OCI-LY1 (cell line): ENCODE measurements at regions not wholly inside any gene's neighbourhood (a gene's known extent, or its start where the extent isn't known, plus 50 kb on each side); places are given as distances from the start of the nearest gene placed in this dataset.

Experiments used
- H2AFZ ChIP-seq: fragments of 200-600 bp; sonication (generic), shearing (Covaris generic); 2 replicates; pipeline ENCODE4 v1.6.0; 2014; ENCODE audit warnings: antibody characterized with exemption, mild to moderate bottlenecking, low read length
- H3F3A ChIP-seq: fragments of 200-600 bp; sonication (generic), shearing (Covaris generic); 2 replicates; pipeline ENCODE4 v1.6.0; 2014; ENCODE audit warnings: mild to moderate bottlenecking, antibody characterized with exemption, low read length, moderate library complexity; ENCODE audit not compliant: insufficient read depth
- H3K27ac ChIP-seq: fragments of 200-600 bp; sonication (generic); 2 replicates; pipeline ENCODE4 v1.5.1; 2014; ENCODE audit warnings: low read length, mixed run types, mild to moderate bottlenecking, low read depth; ENCODE audit not compliant: poor library complexity, severe bottlenecking
- H3K27me3 ChIP-seq: fragments of 200-600 bp; sonication (generic); 2 replicates; pipeline ENCODE4 v1.6.0; 2014; ENCODE audit warnings: antibody characterized with exemption, mild to moderate bottlenecking, low read length, moderate library complexity; ENCODE audit not compliant: insufficient read depth
- H3K36me3 ChIP-seq: fragments of 200-600 bp; sonication (generic); 2 replicates; pipeline ENCODE4 v1.6.1; 2014; ENCODE audit warnings: mild to moderate bottlenecking, antibody characterized with exemption, low read length, moderate library complexity, mixed read lengths; ENCODE audit not compliant: insufficient read depth
- H3K4me1 ChIP-seq: fragments of 200-600 bp; sonication (generic); 2 replicates; pipeline ENCODE4 v1.5.1; 2014; ENCODE audit warnings: mild to moderate bottlenecking, low read length, moderate library complexity; ENCODE audit not compliant: insufficient read depth, severe bottlenecking
- H3K4me2 ChIP-seq: fragments of 200-600 bp; sonication (generic), shearing (Covaris generic); 2 replicates; pipeline ENCODE4 v1.6.1; 2014; ENCODE audit warnings: low read length
- H3K4me3 ChIP-seq: fragments of 200-600 bp; sonication (generic); 2 replicates; pipeline ENCODE4 v1.5.1; 2014; ENCODE audit warnings: low read length, low read depth, mild to moderate bottlenecking, mixed read lengths; ENCODE audit not compliant: poor library complexity, severe bottlenecking
- H3K79me2 ChIP-seq: fragments of 200-600 bp; shearing (Covaris generic); 2 replicates; pipeline ENCODE4 v1.6.1; 2016; ENCODE audit warnings: mixed run types, low read length, mixed read lengths; ENCODE audit not compliant: insufficient read depth
- H3K9ac ChIP-seq: fragments of 200-600 bp; sonication (generic), shearing (Covaris generic); 2 replicates; pipeline ENCODE4 v1.6.1; 2014; ENCODE audit warnings: mild to moderate bottlenecking, low read length, mixed read lengths
- H3K9me2 ChIP-seq: fragments of 200-600 bp; sonication (generic), shearing (Covaris generic); 2 replicates; pipeline ENCODE4 v1.6.1; 2014; ENCODE audit warnings: low read depth, mild to moderate bottlenecking, low read length, mixed read lengths
- H3K9me3 ChIP-seq: fragments of 200-600 bp; shearing (Covaris generic); 2 replicates; pipeline ENCODE4 v1.6.1; 2014; ENCODE audit warnings: low read length, mixed read lengths
- H4K20me1 ChIP-seq: fragments of 200-600 bp; sonication (generic), shearing (Covaris generic); 2 replicates; pipeline ENCODE4 v1.6.0; 2016; ENCODE audit warnings: mild to moderate bottlenecking, low read length; ENCODE audit not compliant: insufficient read depth
- EZH2 ChIP-seq: fragments of 200-600 bp; sonication (generic), shearing (Covaris generic); IDR thresholded peaks from 2 replicates; pipeline ENCODE4 v1.8.0; 2017; ENCODE audit warnings: borderline replicate concordance, mixed run types, mild to moderate bottlenecking, antibody characterized with exemption, low read length, moderate library complexity, mixed read lengths
- TF ChIP-seq, protein P1 (sequence below): fragments of 200-600 bp; sonication (generic), shearing (Covaris generic); IDR thresholded peaks from 2 replicates; pipeline ENCODE4 v1.5.1; 2017; ENCODE audit warnings: mild to moderate bottlenecking, antibody characterized with exemption, low read length, moderate library complexity, mixed read lengths

DNA sequence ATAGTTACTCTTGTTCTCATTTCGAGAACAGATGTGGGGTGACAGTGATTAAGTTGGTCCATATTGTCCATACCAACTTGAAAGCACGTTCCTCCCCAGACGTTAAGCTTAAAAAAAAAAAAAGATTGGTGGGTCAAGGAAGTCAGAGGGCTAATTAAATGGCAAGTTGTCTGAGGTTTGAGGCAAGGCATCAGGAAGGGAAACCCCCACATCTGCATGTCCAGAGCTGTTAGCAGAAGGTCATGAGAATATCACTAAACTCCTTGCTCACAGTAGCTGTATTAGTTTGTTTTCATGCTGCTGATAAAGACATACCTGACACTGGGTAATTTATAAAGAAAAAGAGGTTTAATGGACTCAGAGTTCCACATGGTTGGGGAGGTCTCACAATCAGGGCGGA lies 415.6 kb upstream of the FZD8 start:
- H3F3A ChIP-seq, result no peaks in the 10 kb centered on the region
- TF ChIP-seq, protein P1, sequence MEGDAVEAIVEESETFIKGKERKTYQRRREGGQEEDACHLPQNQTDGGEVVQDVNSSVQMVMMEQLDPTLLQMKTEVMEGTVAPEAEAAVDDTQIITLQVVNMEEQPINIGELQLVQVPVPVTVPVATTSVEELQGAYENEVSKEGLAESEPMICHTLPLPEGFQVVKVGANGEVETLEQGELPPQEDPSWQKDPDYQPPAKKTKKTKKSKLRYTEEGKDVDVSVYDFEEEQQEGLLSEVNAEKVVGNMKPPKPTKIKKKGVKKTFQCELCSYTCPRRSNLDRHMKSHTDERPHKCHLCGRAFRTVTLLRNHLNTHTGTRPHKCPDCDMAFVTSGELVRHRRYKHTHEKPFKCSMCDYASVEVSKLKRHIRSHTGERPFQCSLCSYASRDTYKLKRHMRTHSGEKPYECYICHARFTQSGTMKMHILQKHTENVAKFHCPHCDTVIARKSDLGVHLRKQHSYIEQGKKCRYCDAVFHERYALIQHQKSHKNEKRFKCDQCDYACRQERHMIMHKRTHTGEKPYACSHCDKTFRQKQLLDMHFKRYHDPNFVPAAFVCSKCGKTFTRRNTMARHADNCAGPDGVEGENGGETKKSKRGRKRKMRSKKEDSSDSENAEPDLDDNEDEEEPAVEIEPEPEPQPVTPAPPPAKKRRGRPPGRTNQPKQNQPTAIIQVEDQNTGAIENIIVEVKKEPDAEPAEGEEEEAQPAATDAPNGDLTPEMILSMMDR, result no peak
- no peak for TF ChIP-seq EZH2
- H3K9ac ChIP-seq, result no peak overlapping the region
- H3K36me3 ChIP-seq, result no peaks in the 10 kb centered on the region
- no peak overlapping the region for H2AFZ ChIP-seq
- no peaks in the 10 kb centered on the region for H3K27me3 ChIP-seq
- H4K20me1 ChIP-seq, result no peaks in the 10 kb centered on the region
- no peak overlapping the region for H3K27ac ChIP-seq
- no peaks in the 10 kb centered on the region for H3K79me2 ChIP-seq
- no peak overlapping the region for H3K4me3 ChIP-seq
- H3K9me3 ChIP-seq, result no peaks in the 10 kb centered on the region
- no peak overlapping the region for H3K4me2 ChIP-seq
- no peaks in the 10 kb centered on the region for H3K9me2 ChIP-seq
- no peaks in the 10 kb centered on the region for H3K4me1 ChIP-seq

DNA sequence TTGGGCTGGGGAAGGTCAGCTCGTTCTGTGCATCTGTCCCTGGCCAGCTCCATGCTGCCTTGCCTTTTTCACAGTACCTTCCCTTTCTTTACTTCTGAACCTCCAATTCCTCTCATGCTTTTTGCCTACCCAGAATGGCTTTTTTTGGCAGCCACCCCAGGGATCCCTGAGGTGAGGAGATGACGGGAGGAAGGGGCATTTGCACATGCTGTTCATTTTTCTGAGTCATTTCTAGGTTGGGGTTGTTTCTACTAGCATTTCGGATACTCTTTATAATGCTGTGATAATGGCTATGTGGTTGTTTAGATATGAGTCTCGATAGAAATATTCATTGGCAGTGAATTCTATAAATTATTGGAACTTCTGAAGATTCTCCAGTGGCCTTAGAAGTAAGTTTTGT lies 415.1 kb upstream of the FZD8 start:
- TF ChIP-seq, protein P1, result no peak
- TF ChIP-seq EZH2, result no peak
- no peaks in the 10 kb centered on the region for H4K20me1 ChIP-seq
- no peaks in the 10 kb centered on the region for H3K27me3 ChIP-seq
- H3K9me2 ChIP-seq, result no peaks in the 10 kb centered on the region
- no peaks in the 10 kb centered on the region for H3F3A ChIP-seq
- no peaks in the 10 kb centered on the region for H3K9me3 ChIP-seq
- no peak overlapping the region for H3K9ac ChIP-seq
- H3K27ac ChIP-seq, result no peak overlapping the region
- H3K4me1 ChIP-seq, result no peaks in the 10 kb centered on the region
- H3K4me2 ChIP-seq, result no peak overlapping the region
- H3K4me3 ChIP-seq, result no peak overlapping the region
- H2AFZ ChIP-seq, result no peak overlapping the region
- H3K79me2 ChIP-seq, result no peaks in the 10 kb centered on the region
- H3K36me3 ChIP-seq, result no peaks in the 10 kb centered on the region

DNA sequence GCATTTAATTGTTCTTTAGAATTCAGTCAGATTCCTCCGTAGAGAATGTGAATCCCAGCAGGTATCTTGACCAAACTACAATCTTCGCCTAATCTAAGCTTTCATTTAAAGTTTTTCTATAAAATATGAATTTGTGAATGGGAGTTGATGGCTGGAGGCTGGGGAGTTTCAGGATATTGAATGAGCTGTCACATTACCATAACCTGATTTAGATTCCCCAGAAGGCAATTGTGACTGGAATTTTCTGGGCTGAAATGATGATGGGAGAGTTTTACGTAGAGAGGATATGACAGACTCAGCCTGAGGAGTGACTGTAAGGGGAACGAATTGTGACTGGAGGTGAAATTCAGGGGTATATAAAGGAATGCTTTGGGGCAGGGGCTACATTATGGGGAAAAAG lies 411.7 kb upstream of the FZD8 start:
- Histone ChIP-seq H3K9me3 (no peaks in the 10 kb centered on the region), H3K4me3 (no peak overlapping the region), H3K27ac (no peak overlapping the region), H3K79me2 (no peaks in the 10 kb centered on the region), H3F3A (no peaks in the 10 kb centered on the region), H3K9me2 (no peaks in the 10 kb centered on the region), H3K4me2 (no peak overlapping the region), H3K4me1 (no peaks in the 10 kb centered on the region), H3K36me3 (no peaks in the 10 kb centered on the region), H3K9ac (no peak overlapping the region), H3K27me3 (no peaks in the 10 kb centered on the region), H2AFZ (no peak overlapping the region), H4K20me1 (no peaks in the 10 kb centered on the region)
- TF ChIP-seq EZH2, result no peak
- TF ChIP-seq, protein P1, result no peak
